ENCODE measurements at regions not wholly inside any gene's neighbourhood (a gene's known extent, or its start where the extent isn't known, plus 50 kb on each side); places are given as distances from the start of the nearest gene placed in this dataset.

DNA sequence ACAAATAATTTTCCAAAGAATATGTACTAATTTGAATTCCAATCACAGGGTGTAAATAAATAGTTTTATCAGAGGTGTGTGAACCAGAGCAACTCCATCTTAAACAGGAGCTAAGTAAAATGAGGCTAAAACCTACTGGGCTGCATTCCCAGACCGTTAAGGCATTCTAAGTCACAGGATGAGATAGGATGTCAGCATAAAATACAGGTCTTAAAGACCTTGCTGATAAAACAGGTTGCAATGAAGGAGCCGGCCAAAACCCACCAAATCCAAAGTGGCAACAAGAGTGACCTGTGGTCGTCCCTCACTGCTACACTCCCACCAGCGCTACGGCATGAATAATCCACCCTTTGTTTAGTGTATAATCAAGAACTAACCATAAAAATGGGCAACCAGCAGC is 291.7 kb upstream of the SEMA3D start:
- 82 to 89% methylated on average over 5 of the region's 5 CpGs for WGBS, 2 donors
- intact Hi-C loops (cut with DNase I): no loop called here
- no peak for DNase-seq

DNA sequence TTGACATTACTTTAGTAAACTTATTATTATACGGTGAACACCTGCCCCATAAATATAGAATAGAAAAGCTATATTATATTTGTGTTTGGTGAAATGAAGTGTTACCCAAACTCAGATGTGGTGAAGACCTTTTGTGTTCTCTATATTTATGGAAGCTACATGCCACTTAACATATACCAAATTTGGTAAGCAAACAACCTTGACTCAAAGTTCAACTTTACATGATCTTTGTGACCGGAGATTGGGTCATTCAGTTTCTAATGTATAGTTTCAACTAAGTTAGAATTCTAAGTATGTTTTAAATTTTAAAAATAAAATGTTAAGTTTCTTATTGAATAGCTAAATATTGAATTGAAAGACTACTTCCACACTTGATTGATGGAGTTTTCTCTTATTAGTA is 288.6 kb upstream of the SEMA3D start:
- no peaks in the 10 kb centered on the region for H3K27me3 ChIP-seq
- intact Hi-C loops (cut with DNase I): no loop called here
- WGBS, 2 donors: 97 to 98% methylated on average over 2 of the region's 2 CpGs
- H3K36me3 ChIP-seq: no peaks in the 10 kb centered on the region
- no peak overlapping the region for H3K4me3 ChIP-seq (replicated peaks in 1 of 3)
- DNase-seq: no peak
- H3K4me1 ChIP-seq: no peaks in the 10 kb centered on the region
- H3K9me3 ChIP-seq: no peaks in the 10 kb centered on the region
- no peak for TF ChIP-seq POLR2A (IDR thresholded peaks at IDR 0.05)
- TF ChIP-seq, protein P1, sequence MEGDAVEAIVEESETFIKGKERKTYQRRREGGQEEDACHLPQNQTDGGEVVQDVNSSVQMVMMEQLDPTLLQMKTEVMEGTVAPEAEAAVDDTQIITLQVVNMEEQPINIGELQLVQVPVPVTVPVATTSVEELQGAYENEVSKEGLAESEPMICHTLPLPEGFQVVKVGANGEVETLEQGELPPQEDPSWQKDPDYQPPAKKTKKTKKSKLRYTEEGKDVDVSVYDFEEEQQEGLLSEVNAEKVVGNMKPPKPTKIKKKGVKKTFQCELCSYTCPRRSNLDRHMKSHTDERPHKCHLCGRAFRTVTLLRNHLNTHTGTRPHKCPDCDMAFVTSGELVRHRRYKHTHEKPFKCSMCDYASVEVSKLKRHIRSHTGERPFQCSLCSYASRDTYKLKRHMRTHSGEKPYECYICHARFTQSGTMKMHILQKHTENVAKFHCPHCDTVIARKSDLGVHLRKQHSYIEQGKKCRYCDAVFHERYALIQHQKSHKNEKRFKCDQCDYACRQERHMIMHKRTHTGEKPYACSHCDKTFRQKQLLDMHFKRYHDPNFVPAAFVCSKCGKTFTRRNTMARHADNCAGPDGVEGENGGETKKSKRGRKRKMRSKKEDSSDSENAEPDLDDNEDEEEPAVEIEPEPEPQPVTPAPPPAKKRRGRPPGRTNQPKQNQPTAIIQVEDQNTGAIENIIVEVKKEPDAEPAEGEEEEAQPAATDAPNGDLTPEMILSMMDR (IDR thresholded peaks at IDR 0.05): no peak
- H3K27ac ChIP-seq: no peak overlapping the region

More for the DNA sequence above, 291.7 kb upstream of the SEMA3D start:
- no peaks in the 10 kb centered on the region for H3K36me3 ChIP-seq
- H3K4me3 ChIP-seq (replicated peaks in 1 of 3): no peak overlapping the region
- no peaks in the 10 kb centered on the region for H3K9me3 ChIP-seq
- TF ChIP-seq, protein P1 (IDR thresholded peaks at IDR 0.05): no peak
- no peak for TF ChIP-seq POLR2A (IDR thresholded peaks at IDR 0.05)
- H3K27ac ChIP-seq: no peak overlapping the region
- no peaks in the 10 kb centered on the region for H3K27me3 ChIP-seq
- peaks cover 0 to 4% of the 10 kb centered on the region in 2 donors for H3K4me1 ChIP-seq

DNA sequence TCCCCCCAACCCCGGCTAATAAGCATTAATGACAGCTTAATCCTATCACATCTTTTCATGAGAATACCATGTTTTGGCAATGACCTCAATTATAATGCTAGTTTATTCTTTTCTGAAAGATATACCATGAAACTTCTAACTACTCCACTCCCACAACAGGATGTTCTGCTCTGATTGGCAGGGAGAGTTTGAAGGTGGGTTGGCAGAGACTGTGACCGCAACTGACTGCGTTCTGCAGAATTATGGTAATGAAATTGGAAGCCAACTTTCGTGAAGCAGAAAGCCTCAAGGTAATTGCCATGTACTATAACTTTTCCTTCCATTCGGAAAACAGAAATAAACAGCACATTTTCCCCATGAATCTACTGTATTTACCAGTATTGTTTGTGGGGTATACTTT is 288.2 kb upstream of the SEMA3D start:
- Histone ChIP-seq H3K4me1 (no peaks in the 10 kb centered on the region), H3K4me3 (replicated peaks in 1 of 3) (no peak overlapping the region), H3K27ac (no peak overlapping the region), H3K9me3 (no peaks in the 10 kb centered on the region), H3K27me3 (no peaks in the 10 kb centered on the region), H3K36me3 (no peaks in the 10 kb centered on the region)
- no peak for TF ChIP-seq POLR2A (IDR thresholded peaks at IDR 0.05)
- TF ChIP-seq, protein P1 (IDR thresholded peaks at IDR 0.05): no peak
- intact Hi-C loops (cut with DNase I): no loop called here
- no peak for DNase-seq
- 90 to 94% methylated on average over 5 of the region's 5 CpGs for WGBS, 2 donors

DNA sequence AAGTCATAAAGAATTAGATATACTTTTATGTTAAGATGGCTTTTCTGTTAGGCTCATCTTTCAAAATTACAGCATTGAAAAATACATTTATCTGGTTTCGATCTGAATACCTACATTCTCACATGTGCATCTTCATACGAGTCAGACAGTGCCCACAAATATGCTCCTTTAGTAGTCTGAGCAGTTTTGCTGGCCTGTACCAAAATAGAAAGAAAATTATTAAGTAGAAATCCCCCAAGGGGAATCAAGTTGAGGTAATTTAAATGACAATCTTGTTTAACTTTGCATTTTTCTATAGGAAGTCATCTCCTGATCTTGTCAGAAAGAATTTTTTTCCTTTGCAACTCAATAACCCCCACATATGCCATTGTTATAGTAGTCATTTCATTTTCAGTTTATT is 287.4 kb upstream of the SEMA3D start:
- intact Hi-C loops (cut with DNase I): no loop called here
- 85 to 95% methylated on average over 2 of the region's 2 CpGs for WGBS, 2 donors
- Histone ChIP-seq H3K4me3 (replicated peaks in 1 of 3) (no peak overlapping the region), H3K9me3 (no peaks in the 10 kb centered on the region), H3K27me3 (no peaks in the 10 kb centered on the region), H3K36me3 (no peaks in the 10 kb centered on the region), H3K27ac (no peak overlapping the region), H3K4me1 (no peaks in the 10 kb centered on the region)
- TF ChIP-seq POLR2A (IDR thresholded peaks at IDR 0.05): no peak
- TF ChIP-seq, protein P1 (IDR thresholded peaks at IDR 0.05): no peak
- no peak for DNase-seq

DNA sequence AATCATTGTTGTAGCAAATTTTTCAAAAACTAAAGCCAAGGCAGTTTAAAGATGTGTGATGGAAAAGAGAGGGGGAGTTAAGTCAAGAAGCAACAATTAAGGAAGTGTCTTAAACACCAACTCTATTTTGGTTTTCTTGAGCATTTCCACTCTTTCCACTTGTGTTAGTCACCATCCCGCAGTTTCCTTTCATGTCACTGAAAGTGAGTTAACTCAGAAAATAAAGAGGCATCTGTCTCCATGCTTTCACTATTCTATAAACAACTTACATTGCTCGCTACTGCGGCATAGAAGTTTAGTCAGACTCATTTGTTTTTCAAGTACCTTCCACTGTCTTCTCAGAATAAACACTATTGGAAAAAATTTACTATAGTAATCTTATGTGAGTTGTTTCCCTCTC is 284.9 kb upstream of the SEMA3D start:
- no peak for DNase-seq
- no peaks in the 10 kb centered on the region for H3K27me3 ChIP-seq
- TF ChIP-seq POLR2A (IDR thresholded peaks at IDR 0.05): no peak
- TF ChIP-seq, protein P1 (IDR thresholded peaks at IDR 0.05): no peak
- no peaks in the 10 kb centered on the region for H3K36me3 ChIP-seq
- intact Hi-C loops (cut with DNase I): no loop called here
- no peaks in the 10 kb centered on the region for H3K4me1 ChIP-seq
- WGBS, 2 donors: 33 to 37% methylated on average over 3 of the region's 3 CpGs
- H3K27ac ChIP-seq: no peak overlapping the region
- no peaks in the 10 kb centered on the region for H3K9me3 ChIP-seq
- no peak overlapping the region for H3K4me3 ChIP-seq (replicated peaks in 1 of 3)
